A549 (cell line): ENCODE measurements at regions not wholly inside any gene's neighbourhood (a gene's known extent, or its start where the extent isn't known, plus 50 kb on each side); places are given as distances from the start of the nearest gene placed in this dataset.
A peak's percentile ranks its signal among the peaks of the same experiment; 100 is the strongest.

ENCODE experiments used
- ATAC-seq, 2 experiments: fragments of 200-7000 bp in 1 of 2; fragments of >200 bp in 1 of 2; cut with Nextera tagmentation in 1 of 2; cut with Tn5 transposase in 1 of 2; 3 replicates each; pipeline versions ENCODE4 v1.8.0 to v1.9.1; 2018 to 2020; ENCODE audit warnings: mild to moderate bottlenecking in 1 of 2, moderate library complexity in 1 of 2
- CTCF ChIA-PET: fragments of 300-600 bp; sonication (Branson Sonifier 250); formaldehyde crosslinking; extraction: SDS; loops from one replicate; lab custom pipeline; 2021; ENCODE audit warnings: antibody characterized with exemption, inconsistent platforms; lab: Yijun Ruan, JAX
- POLR2A ChIA-PET: fragments of 350-600 bp; formaldehyde crosslinking; extraction: SDS; loops from one replicate; lab custom pipeline; 2021; ENCODE audit warnings: antibody characterized with exemption, inconsistent platforms; lab: Yijun Ruan, JAX
- DNase-seq, 2 experiments: peaks; one replicate each; pipeline versions ENCODE4 v3.0.0 to v3.0.0-alpha.2; 2011 to 2016; ENCODE audit warnings: low read depth in 1 of 2, low spot score in 1 of 2
- FAIRE-seq: peaks from 2 replicates; lab custom pipeline; 2011; peaks lifted over from hg19 to GRCh38; lab: Jason Lieb, UNC
- H3K27ac ChIP-seq, 2 experiments: fragments of >200 bp; sonication (Bioruptor Twin); formaldehyde crosslinking; 3 replicates each; pipeline ENCODE4 v1.5.1; 2016 to 2017
- H3K4me1 ChIP-seq: fragments of >200 bp; sonication (Bioruptor Twin); formaldehyde crosslinking; 3 replicates; pipeline ENCODE4 v1.6.1; 2016
- H3K4me2 ChIP-seq: fragments of >200 bp; sonication (Bioruptor Twin); formaldehyde crosslinking; 3 replicates; pipeline ENCODE4 v1.6.1; 2016
- H3K4me3 ChIP-seq: fragments of >200 bp; sonication (Bioruptor Twin); formaldehyde crosslinking; 3 replicates; pipeline ENCODE4 v1.5.1; 2016
- H3K9me3 ChIP-seq: fragments of >200 bp; sonication (Bioruptor Twin); formaldehyde crosslinking; 3 replicates; pipeline ENCODE4 v1.6.1; 2016
- BCL3 ChIP-seq: fragments of >200 bp; sonication (Bioruptor Twin); formaldehyde crosslinking; IDR thresholded peaks from 3 replicates; pipeline ENCODE4 v1.6.1; 2016
- CBX8 ChIP-seq: fragments of 200-600 bp; sonication (generic); IDR thresholded peaks from 2 replicates; pipeline ENCODE4 v1.6.1; 2016
- CEBPB ChIP-seq, 2 experiments: fragments of >200 bp in 1 of 2; sonication (Bioruptor Twin) in 1 of 2; formaldehyde crosslinking in 1 of 2; IDR thresholded peaks; 2 replicates each; pipeline ENCODE4 v1.6.1; 2012 to 2016
- CTCF ChIP-seq: fragments of >200 bp; sonication (Bioruptor Twin); formaldehyde crosslinking; IDR thresholded peaks from 3 replicates; pipeline ENCODE4 v1.5.1; 2016
- EHMT2 ChIP-seq: fragments of 200-600 bp; sonication (generic); IDR thresholded peaks from 2 replicates; pipeline ENCODE4 v1.6.1; 2016; ENCODE audit warnings: antibody characterized with exemption, low read depth, mild to moderate bottlenecking, moderate library complexity
- ESRRA ChIP-seq: fragments of 150-350 bp; IDR thresholded peaks from 2 replicates; pipeline ENCODE4 v1.6.1; 2014; ENCODE audit warnings: mild to moderate bottlenecking, low read length, borderline replicate concordance
- FOSB ChIP-seq: fragments of 250-450 bp; sonication (Bioruptor Pico); IDR thresholded peaks from 2 replicates; pipeline ENCODE4 v1.5.0; 2020; ENCODE audit warnings: mild to moderate bottlenecking, moderate library complexity
- HDAC2 ChIP-seq: fragments of 200-600 bp; sonication (generic); IDR thresholded peaks from 2 replicates; pipeline ENCODE4 v1.6.1; 2016
- HES2 ChIP-seq: fragments of >200 bp; sonication (Bioruptor Twin); formaldehyde crosslinking; IDR thresholded peaks from 2 replicates; pipeline ENCODE4 v1.6.1; 2016
- MAZ ChIP-seq: fragments of 150-350 bp; IDR thresholded peaks from 2 replicates; pipeline ENCODE4 v1.6.1; 2014; ENCODE audit warnings: antibody characterized with exemption, low read depth, low read length, borderline replicate concordance
- MYC ChIP-seq: IDR thresholded peaks from 2 replicates; pipeline ENCODE4 v1.6.1; 2012; ENCODE audit warnings: mild to moderate bottlenecking, inconsistent platforms, low read length, improper control_type of control experiment, borderline replicate concordance
- NFE2L2 ChIP-seq: fragments of 150-350 bp; conservative IDR thresholded peaks from 2 replicates; pipeline ENCODE4 v1.6.1; 2014; ENCODE audit warnings: low read length
- NPAS2 ChIP-seq: fragments of 250-450 bp; sonication (Bioruptor Pico); IDR thresholded peaks from 2 replicates; pipeline ENCODE4 v1.8.0; 2022; ENCODE audit warnings: mild to moderate bottlenecking, moderate library complexity, borderline replicate concordance
- PHF8 ChIP-seq: fragments of 200-600 bp; sonication (generic); IDR thresholded peaks from 2 replicates; pipeline ENCODE4 v1.6.1; 2016; ENCODE audit warnings: low read depth, mild to moderate bottlenecking, antibody characterized with exemption, moderate library complexity, borderline replicate concordance
- POLR2A ChIP-seq: IDR thresholded peaks from 2 replicates; pipeline ENCODE4 v1.6.1; 2012; ENCODE audit warnings: mild to moderate bottlenecking, low read length
- RARB ChIP-seq: fragments of 250-450 bp; sonication (Bioruptor Pico); IDR thresholded peaks from 2 replicates; pipeline ENCODE4 v1.8.0; 2021; ENCODE audit warnings: mild to moderate bottlenecking, moderate library complexity
- RCOR1 ChIP-seq: fragments of 150-350 bp; IDR thresholded peaks from 2 replicates; pipeline ENCODE4 v1.6.1; 2014; ENCODE audit warnings: antibody characterized with exemption, low read length, low read depth
- SMC3 ChIP-seq: fragments of >200 bp; sonication (Bioruptor Twin); formaldehyde crosslinking; IDR thresholded peaks from 3 replicates; pipeline ENCODE4 v1.6.1; 2018; ENCODE audit warnings: inconsistent platforms
- TP53 ChIP-seq: fragments of 250-450 bp; sonication (Bioruptor Pico); IDR thresholded peaks from 2 replicates; pipeline ENCODE4 v1.5.0; 2021; ENCODE audit warnings: mild to moderate bottlenecking, moderate library complexity
- USF2 ChIP-seq: fragments of 450-650 bp; IDR thresholded peaks from 2 replicates; pipeline ENCODE4 v1.6.1; 2014; ENCODE audit warnings: antibody characterized with exemption
- ZFP36 ChIP-seq: fragments of 450-650 bp; IDR thresholded peaks from 2 replicates; pipeline ENCODE4 v1.6.1; 2014; ENCODE audit warnings: borderline replicate concordance; ENCODE audit not compliant: partially characterized antibody
- ZNF302 ChIP-seq: fragments of 250-450 bp; sonication (Bioruptor Pico); IDR thresholded peaks from 2 replicates; pipeline ENCODE4 v1.9.0; 2021; ENCODE audit warnings: inconsistent platforms, mild to moderate bottlenecking, moderate library complexity
- ZSCAN20 ChIP-seq: fragments of 250-450 bp; sonication (Bioruptor Pico); IDR thresholded peaks from 2 replicates; pipeline ENCODE4 v1.8.0; 2022; ENCODE audit warnings: mild to moderate bottlenecking, moderate library complexity
- WGBS: methylation state at CpG from one replicate; pipeline ENCODE4 v1.1.6; 2017; ENCODE audit errors: missing lambda C conversion rate; 5-methylcytosine and 5-hydroxymethylcytosine counted together
- TF ChIP-seq, protein P1 (sequence below): fragments of 250-450 bp; sonication (Bioruptor Pico); IDR thresholded peaks from 2 replicates; pipeline ENCODE4 v1.5.0; 2021; ENCODE audit warnings: mild to moderate bottlenecking, moderate library complexity, borderline replicate concordance

DNA sequence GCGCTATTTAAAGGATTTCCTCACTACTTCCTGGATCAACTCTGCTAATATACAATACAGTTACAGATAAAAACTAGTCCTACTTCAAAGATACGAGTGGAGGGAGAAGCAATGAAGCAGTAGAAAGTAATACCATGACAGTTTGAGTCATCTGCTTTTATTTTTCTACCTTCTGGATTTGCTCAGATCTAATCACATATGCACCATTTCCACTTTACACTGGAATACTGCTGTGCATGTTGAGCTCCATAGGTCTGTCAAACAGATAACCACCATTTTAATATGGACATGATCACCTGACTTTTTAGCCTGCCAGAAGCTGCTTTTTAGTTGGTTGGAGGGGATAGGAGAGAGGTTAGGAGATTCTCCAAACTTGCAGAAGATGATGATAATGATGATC, 92.5 kb downstream of the MMUT start:
- ATAC-seq (no peak), FAIRE-seq (no peak), DNase-seq (no peak)
- TF ChIP-seq USF2 (no peak), POLR2A (no peak), CBX8 (no peak), NFE2L2 (no peak), NPAS2 (no peak), MAZ (no peak), ZNF302 (CRISPR knock-in tag) (no peak), CTCF (no peak), ESRRA (no peak), PHF8 (no peak), MYC (no peak), RCOR1 (no peak), FOSB (CRISPR knock-in tag) (no peak), EHMT2 (no peak), HDAC2 (no peak), ZFP36 (no peak)
- TF ChIP-seq, protein P1, sequence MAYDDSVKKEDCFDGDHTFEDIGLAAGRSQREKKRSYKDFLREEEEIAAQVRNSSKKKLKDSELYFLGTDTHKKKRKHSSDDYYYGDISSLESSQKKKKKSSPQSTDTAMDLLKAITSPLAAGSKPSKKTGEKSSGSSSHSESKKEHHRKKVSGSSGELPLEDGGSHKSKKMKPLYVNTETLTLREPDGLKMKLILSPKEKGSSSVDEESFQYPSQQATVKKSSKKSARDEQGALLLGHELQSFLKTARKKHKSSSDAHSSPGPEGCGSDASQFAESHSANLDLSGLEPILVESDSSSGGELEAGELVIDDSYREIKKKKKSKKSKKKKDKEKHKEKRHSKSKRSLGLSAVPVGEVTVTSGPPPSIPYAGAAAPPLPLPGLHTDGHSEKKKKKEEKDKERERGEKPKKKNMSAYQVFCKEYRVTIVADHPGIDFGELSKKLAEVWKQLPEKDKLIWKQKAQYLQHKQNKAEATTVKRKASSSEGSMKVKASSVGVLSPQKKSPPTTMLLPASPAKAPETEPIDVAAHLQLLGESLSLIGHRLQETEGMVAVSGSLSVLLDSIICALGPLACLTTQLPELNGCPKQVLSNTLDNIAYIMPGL (CRISPR knock-in tag): no peak
- Histone ChIP-seq H3K27ac (no peak overlapping the region), H3K9me3 (no peaks in the 10 kb centered on the region; the same call in 1 of the 3 replicates), H3K4me3 (no peak overlapping the region), H3K4me1 (no peaks in the 10 kb centered on the region), H3K4me2 (no peak overlapping the region)
- POLR2A ChIA-PET: no interaction called here
- CTCF ChIA-PET: no interaction called here
- WGBS: 17% methylated on average over 2 of the region's 2 CpGs

GRCh38 chr6:49366539-49366938, 96.5 kb downstream of the MMUT start:
- Histone ChIP-seq H3K4me2 (no peak overlapping the region), H3K4me1 (no peaks in the 10 kb centered on the region), H3K27ac (no peak overlapping the region), H3K4me3 (no peak overlapping the region), H3K9me3 (no peaks in the 10 kb centered on the region; the same call in 1 of the 3 replicates)
- no peak for TF ChIP-seq ZSCAN20 (CRISPR knock-in tag)
- TF ChIP-seq SMC3: no peak
- TF ChIP-seq BCL3: no peak
- peak; percentile 86 for TF ChIP-seq ZFP36
- TF ChIP-seq CEBPB (IDR thresholded peaks at IDR 0.05): no peak
- no peak for TF ChIP-seq HES2
- no peak for TF ChIP-seq FOSB (CRISPR knock-in tag)
- no peak for TF ChIP-seq RARB
- no peak for TF ChIP-seq TP53 (CRISPR knock-in tag)
- FAIRE-seq (no peak), DNase-seq (no peak), ATAC-seq (no peak)
- CTCF ChIA-PET: no interaction called here
- WGBS: 53% methylated on average over 2 of the region's 2 CpGs
- POLR2A ChIA-PET: no interaction called here
